GM13977 (cell line): ENCODE measurements at regions not wholly inside any gene's neighbourhood (a gene's known extent, or its start where the extent isn't known, plus 50 kb on each side); places are given as distances from the start of the nearest gene placed in this dataset.

ENCODE experiments used
- DNase-seq: peaks from one replicate; pipeline ENCODE4 v3.0.0; 2012; ENCODE audit warnings: low spot score
- CTCF ChIP-seq: IDR thresholded peaks from 2 replicates; pipeline ENCODE4 v1.5.1; 2012; ENCODE audit warnings: mild to moderate bottlenecking, control low read depth; ENCODE audit not compliant: insufficient read depth; ENCODE audit errors: extremely low read depth, missing control alignments
- in situ Hi-C: fragments of 300-500 bp; cut with MboI; formaldehyde crosslinking; loops from one replicate; pipeline ENCODE4 v1.12.0; 2022; ENCODE audit warnings: low sequenced_read_pairs, low pct_unique_long_range_greater_than_20kb, mixed read lengths, inconsistent platforms; ENCODE audit not compliant: unreplicated experiment

DNA sequence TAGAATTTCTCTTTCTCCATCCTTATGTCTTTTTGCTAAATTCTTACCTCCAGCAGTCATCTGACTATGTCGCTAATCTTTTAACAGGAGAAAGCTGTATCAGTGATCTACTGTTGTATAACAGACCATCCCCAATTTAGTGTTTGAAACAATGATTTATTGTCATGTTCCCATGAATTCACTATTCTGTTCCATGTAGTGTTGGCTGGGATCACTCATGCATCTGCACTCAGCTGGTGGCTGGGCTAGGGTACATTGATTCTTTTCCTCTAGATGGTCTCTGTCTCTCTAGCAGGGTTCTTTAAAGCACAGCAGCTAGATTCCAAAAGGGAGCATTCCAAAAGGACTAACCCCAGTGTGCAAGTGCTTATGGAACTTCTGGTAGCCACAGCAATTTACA, 184.2 kb upstream of the FANCL start:
- no peak for TF ChIP-seq CTCF
- in situ Hi-C loops = no loop called here
- DNase-seq = no peak

DNA sequence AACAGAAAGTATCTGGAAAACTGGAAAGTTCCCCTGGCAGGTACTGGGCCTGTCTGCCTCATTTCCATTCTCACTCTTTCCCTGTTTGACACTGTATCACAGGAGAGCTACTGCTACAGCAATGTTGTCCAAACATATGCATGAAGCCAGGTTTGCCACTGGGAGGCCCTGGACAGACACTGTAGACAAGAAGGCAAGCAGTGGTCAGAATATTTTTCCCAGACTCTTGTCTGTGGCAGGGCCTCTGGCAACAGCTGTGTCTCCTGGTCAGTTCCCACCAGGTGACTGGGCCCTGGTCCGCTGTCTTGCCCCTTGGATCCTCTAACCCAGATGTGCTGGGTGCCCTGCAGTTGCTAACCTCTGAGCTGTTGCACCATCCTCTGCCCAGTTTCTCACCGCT, 178.9 kb upstream of the FANCL start:
- in situ Hi-C loops = no loop called here
- no peak for DNase-seq
- TF ChIP-seq CTCF = no peak

DNA sequence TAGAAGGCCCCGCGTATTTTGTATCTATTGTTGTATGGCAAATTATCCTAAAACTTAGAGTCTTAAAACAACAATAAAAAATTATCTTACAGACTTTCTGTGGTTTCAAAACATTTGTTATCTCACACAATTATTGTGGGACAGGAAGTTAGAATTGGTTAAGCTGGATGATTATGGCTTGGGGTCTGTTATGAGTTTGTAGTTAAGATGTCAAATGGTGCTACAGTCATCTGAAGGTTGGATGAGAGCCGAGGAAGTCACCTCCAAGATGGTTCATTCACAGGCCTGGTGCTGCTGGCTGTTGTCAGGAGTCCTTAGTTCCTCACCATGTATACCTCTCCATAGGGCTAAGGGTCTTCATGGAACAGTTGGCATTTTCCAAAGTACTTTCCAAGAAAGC, 175.6 kb upstream of the FANCL start:
- no peak for DNase-seq
- in situ Hi-C loops = no loop called here
- no peak for TF ChIP-seq CTCF

DNA sequence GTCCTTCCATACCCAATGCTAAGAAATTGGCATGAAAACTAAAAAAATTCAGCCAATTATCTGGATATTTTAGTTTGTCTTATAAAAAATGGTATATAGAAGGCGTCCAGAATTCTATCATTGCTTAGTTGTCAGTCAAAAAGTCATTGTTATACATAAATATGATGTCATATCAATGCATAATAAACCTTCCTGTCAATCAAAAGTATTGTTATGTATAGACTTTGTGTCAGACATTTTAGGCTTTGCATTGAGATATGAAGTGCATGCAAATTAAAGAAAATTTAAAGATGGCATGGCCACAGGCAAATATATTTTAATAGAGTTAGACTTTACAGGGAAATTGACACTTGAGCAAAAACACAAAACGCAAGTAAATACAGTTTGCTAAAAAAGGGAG, 173.4 kb upstream of the FANCL start:
- no peak for TF ChIP-seq CTCF
- in situ Hi-C loops = no loop called here
- no peak for DNase-seq

DNA sequence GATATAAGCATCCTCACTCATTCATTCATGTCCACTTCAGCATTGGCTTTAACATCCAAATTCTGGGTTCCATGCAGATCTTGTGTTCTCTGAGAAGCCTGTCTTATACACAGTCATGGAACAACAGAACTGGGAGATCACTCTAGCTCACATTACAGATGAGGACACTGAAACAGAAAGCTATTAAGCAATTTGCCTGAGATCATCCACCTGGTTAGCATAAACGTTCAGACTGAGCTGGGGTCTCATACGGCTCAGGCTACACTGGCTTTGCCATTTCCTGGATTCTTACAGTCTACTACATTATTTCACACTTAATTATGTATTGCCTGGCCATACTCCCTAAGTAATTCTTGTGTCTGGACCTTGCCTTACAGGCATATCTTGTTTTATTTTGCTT, 169.4 kb upstream of the FANCL start:
- TF ChIP-seq CTCF = no peak
- DNase-seq = no peak
- in situ Hi-C loops = no loop called here

DNA sequence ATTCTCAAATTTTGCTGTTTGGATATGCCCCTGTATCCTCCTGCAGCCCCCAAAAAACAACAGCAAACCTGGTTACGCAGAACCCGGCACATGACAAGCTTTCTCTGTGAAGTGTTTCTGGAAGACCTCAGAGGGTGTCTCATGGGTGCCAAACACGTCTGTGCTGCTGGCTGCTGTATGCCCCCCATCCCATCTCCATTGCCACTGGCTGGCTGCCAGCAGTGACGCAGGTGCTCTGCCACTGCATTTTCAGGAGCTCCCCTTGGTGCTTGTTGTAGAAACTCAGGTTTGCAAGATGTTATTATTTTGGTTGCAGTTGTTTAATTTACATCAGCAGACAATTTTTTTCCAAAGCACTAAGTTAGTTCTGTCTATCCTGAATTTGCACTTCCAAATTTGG, 166.4 kb upstream of the FANCL start:
- in situ Hi-C loops = no loop called here
- no peak for DNase-seq
- no peak for TF ChIP-seq CTCF

GRCh38 chr2:58405341-58405740, 164.2 kb upstream of the FANCL start:
- in situ Hi-C loops = no loop called here
- no peak for TF ChIP-seq CTCF
- no peak for DNase-seq
